Endothelial cell of umbilical vein (primary cell): ENCODE measurements at regions not wholly inside any gene's neighbourhood (a gene's known extent, or its start where the extent isn't known, plus 50 kb on each side); places are given as distances from the start of the nearest gene placed in this dataset.

Experiments used
- BruUV-seq: library from RNA; stranded (reverse); fragments of 400-500 nt; replicated peaks from 2 replicates; lab custom pipeline; 2021; lab: Mats Ljungman, UMichigan
- CTCF ChIA-PET: fragments of 300-600, 350-600 bp; sonication (Branson Sonifier 250); formaldehyde crosslinking; loops from one replicate; lab custom pipeline; 2021; ENCODE audit warnings: antibody characterized with exemption, inconsistent platforms; lab: Charles Lee
- POLR2A ChIA-PET: fragments of 300-600, 350-600 bp; sonication (Branson Sonifier 250); formaldehyde crosslinking; loops from one replicate; lab custom pipeline; 2021; ENCODE audit warnings: antibody characterized with exemption, inconsistent platforms; lab: Charles Lee
- DNase-seq: peaks from one replicate; pipeline ENCODE4 v3.0.0-alpha.2; 2011; ENCODE audit warnings: low read depth, low spot score
- FAIRE-seq: peaks from 2 replicates; lab custom pipeline; 2011; peaks lifted over from hg19 to GRCh38; lab: Jason Lieb, UNC
- H2AFZ ChIP-seq: 2 replicates; pipeline ENCODE4 v1.6.0; 2012; ENCODE audit warnings: low read depth, low read length, control low read depth, inconsistent platforms
- H3K27ac ChIP-seq: 2 replicates; pipeline ENCODE4 v1.5.1; 2011; ENCODE audit warnings: low read depth, mild to moderate bottlenecking, control low read depth, low read length, moderate library complexity; ENCODE audit not compliant: insufficient read depth
- H3K27me3 ChIP-seq, 2 experiments: 2 replicates each; pipeline versions ENCODE4 v1.6.0 to v1.6.1; 2011; ENCODE audit warnings: low read length in 2 of 2, mixed read lengths in 1 of 2; ENCODE audit not compliant: control insufficient read depth in 2 of 2, insufficient read depth in 2 of 2
- H3K36me3 ChIP-seq, 2 experiments: 2 replicates in 1 of 2; 3 replicates in 1 of 2; pipeline ENCODE4 v1.5.1; 2011; ENCODE audit warnings: low read length in 2 of 2, mild to moderate bottlenecking in 1 of 2, moderate library complexity in 1 of 2; ENCODE audit not compliant: control insufficient read depth in 2 of 2, insufficient read depth in 2 of 2; ENCODE audit errors: extremely low read depth in 1 of 2
- H3K4me1 ChIP-seq: 3 replicates; pipeline ENCODE4 v1.5.1; 2011; ENCODE audit warnings: mild to moderate bottlenecking, low read length; ENCODE audit not compliant: control insufficient read depth, insufficient read depth; ENCODE audit errors: extremely low read depth
- H3K4me2 ChIP-seq: 2 replicates; pipeline ENCODE4 v1.6.1; 2011; ENCODE audit warnings: low read length, control low read depth, mixed read lengths; ENCODE audit not compliant: insufficient read depth
- H3K4me3 ChIP-seq, 3 experiments: fragments of 200-600 bp in 1 of 3; sonication (generic), shearing (Covaris generic) in 1 of 3; replicated peaks in 1 of 3; 2 replicates each; pipeline ENCODE4 v1.5.1; 2011 to 2016; ENCODE audit warnings: control low read depth in 3 of 3, low read length in 3 of 3, mild to moderate bottlenecking in 2 of 3, inconsistent platforms in 1 of 3, low read depth in 1 of 3, moderate library complexity in 1 of 3; ENCODE audit not compliant: insufficient read depth in 1 of 3
- H3K79me2 ChIP-seq: 2 replicates; pipeline ENCODE4 v1.6.0; 2012; ENCODE audit warnings: low read length, inconsistent platforms; ENCODE audit not compliant: control insufficient read depth, insufficient read depth
- H3K9ac ChIP-seq: replicated peaks from 2 replicates; pipeline ENCODE3; 2011; ENCODE audit warnings: low read length, control low read depth; ENCODE audit not compliant: insufficient read depth; ENCODE audit errors: extremely low read depth
- H3K9me1 ChIP-seq: replicated peaks from 3 replicates; pipeline ENCODE4 v1.6.0; 2011; ENCODE audit warnings: mild to moderate bottlenecking, low read length; ENCODE audit not compliant: control insufficient read depth, insufficient read depth; ENCODE audit errors: extremely low read depth
- H3K9me3 ChIP-seq: replicated peaks from 2 replicates; pipeline ENCODE4 v1.5.1; 2012; ENCODE audit warnings: low read length, inconsistent platforms; ENCODE audit not compliant: control insufficient read depth, insufficient read depth
- H4K20me1 ChIP-seq: replicated peaks from 2 replicates; pipeline ENCODE3; 2011; ENCODE audit warnings: mild to moderate bottlenecking, low read length; ENCODE audit not compliant: control insufficient read depth, insufficient read depth; ENCODE audit errors: extremely low read depth
- CTCF ChIP-seq, 2 donors: IDR thresholded peaks; 1 replicate in 1 of 2; 2 replicates in 1 of 2; pipeline ENCODE4 v1.5.1; 2011; ENCODE audit warnings: low read length in 2 of 2, mild to moderate bottlenecking in 2 of 2, moderate library complexity in 2 of 2, control low read depth in 1 of 2, inconsistent platforms in 1 of 2, low read depth in 1 of 2; ENCODE audit not compliant: insufficient read depth in 1 of 2; ENCODE audit errors: extremely low read depth in 1 of 2
- EZH2 ChIP-seq: IDR thresholded peaks from 2 replicates; pipeline ENCODE4 v1.6.1; 2012; ENCODE audit warnings: borderline replicate concordance, low read depth, mild to moderate bottlenecking, moderate library complexity, low read length, inconsistent platforms; ENCODE audit not compliant: severe bottlenecking
- FOS ChIP-seq: IDR thresholded peaks from 2 replicates; pipeline ENCODE4 v1.6.1; 2011; ENCODE audit warnings: mild to moderate bottlenecking, low read length, moderate library complexity, borderline replicate concordance; ENCODE audit not compliant: insufficient read depth
- GATA2 ChIP-seq: IDR thresholded peaks from 2 replicates; pipeline ENCODE4 v1.7.0; 2011; ENCODE audit warnings: low read depth, mild to moderate bottlenecking, moderate library complexity, mixed read lengths, low read length; ENCODE audit not compliant: insufficient read length, insufficient read depth
- MAX ChIP-seq: IDR thresholded peaks from 2 replicates; pipeline ENCODE4 v1.6.1; 2011; ENCODE audit not compliant: insufficient read depth, insufficient read length
- MYC ChIP-seq: IDR thresholded peaks from one replicate; pipeline ENCODE4 v1.6.1; 2011; ENCODE audit warnings: mild to moderate bottlenecking, low read depth, low read length
- POLR2A ChIP-seq: IDR thresholded peaks from 2 replicates; pipeline ENCODE4 v1.6.1; 2012; ENCODE audit warnings: low read depth, mild to moderate bottlenecking, control low read depth, low read length
- POLR2AphosphoS5 ChIP-seq: IDR thresholded peaks from 2 replicates; pipeline ENCODE4 v1.6.1; 2012; ENCODE audit warnings: low read depth, mild to moderate bottlenecking, control low read depth, low read length, moderate library complexity; ENCODE audit not compliant: insufficient read depth
- dilution Hi-C: fragments of 300-500 bp; cut with MboI; formaldehyde crosslinking; loops from one replicate; pipeline ENCODE4 v1.15.0; 2019; ENCODE audit warnings: low sequenced_read_pairs; ENCODE audit not compliant: extremely low pct_ligation_motif_present
- intact Hi-C: fragments of 100-400 bp; cut with micrococcal nuclease; formaldehyde crosslinking; loops from one replicate; pipeline ENCODE4 v1.10.0; 2022

DNA sequence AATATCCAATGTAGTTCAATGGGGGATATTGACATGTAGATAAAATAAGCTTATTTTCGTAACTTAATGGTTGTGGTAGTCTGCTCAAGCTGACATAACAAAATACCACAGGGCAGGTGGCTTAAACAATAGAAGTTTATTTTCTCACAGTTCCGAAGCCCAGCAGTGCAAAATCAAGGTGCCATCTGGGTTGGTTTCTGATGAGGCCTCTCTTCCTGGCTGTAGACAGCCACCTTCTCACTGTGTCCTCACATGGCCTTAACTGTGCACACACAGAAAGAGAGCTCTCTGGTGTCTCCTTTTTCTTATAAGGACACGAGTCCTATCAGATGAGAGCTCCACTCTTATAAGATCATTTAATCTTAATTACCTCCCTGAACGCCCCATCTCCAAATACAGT is 64.8 kb upstream of the IPO9 start:
- intact Hi-C loops (no loop called here), dilution Hi-C loops (no loop called here)
- ChIA-PET CTCF (interaction anchor here (0.9 to 2.2 kb wide), 4 partner anchors 9 to 55 kb away, joined by 3 to 9 read pairs (median 4); no protein-coding TSS in a partner anchor), POLR2A (interaction anchor here (1.1 kb wide), 1 partner anchor 10 kb away, joined by 3 read pairs; no protein-coding TSS in a partner anchor)
- H3K4me1 ChIP-seq, result peaks cover 8% of the 10 kb centered on the region
- TF ChIP-seq MYC (no peak), FOS (no peak), POLR2AphosphoS5 (no peak), MAX (no peak), POLR2A (no peak), EZH2 (no peak), GATA2 (no peak)
- FAIRE-seq, result no peak
- no peaks in the 10 kb centered on the region for H3K9me1 ChIP-seq
- H3K27me3 ChIP-seq, result no peaks in the 10 kb centered on the region
- no peak overlapping the region for H3K4me2 ChIP-seq
- DNase-seq, result no peak
- BruUV-seq, result no TSS peak
- peaks cover 85% of the 10 kb centered on the region for H3K79me2 ChIP-seq
- no peak overlapping the region for H2AFZ ChIP-seq
- H3K9me3 ChIP-seq, result no peaks in the 10 kb centered on the region
- H3K36me3 ChIP-seq, result peaks cover 0 to 2% of the 10 kb centered on the region in 2 experiments
- no peak overlapping the region for H3K27ac ChIP-seq
- no peaks in the 10 kb centered on the region for H4K20me1 ChIP-seq
- H3K4me3 ChIP-seq, result no peak overlapping the region
- no peak overlapping the region for H3K9ac ChIP-seq

DNA sequence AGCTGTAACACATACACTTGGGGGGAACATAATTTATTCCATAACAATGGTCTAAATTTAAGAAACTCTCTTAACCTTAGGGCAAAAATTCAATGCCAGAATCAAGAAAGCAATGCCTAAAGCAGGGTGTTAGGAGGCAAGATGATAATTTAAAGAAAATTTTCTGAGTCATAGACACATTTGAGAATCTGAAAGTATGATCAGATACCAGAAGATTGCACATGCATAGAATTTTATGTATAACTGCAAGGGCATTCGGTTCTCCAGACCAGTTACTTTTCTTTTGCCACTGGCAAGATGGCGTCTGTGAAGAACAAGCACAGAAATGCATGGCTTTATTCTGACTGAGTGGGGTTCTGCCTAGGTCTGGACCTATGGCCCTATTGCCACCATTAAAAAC is 64.4 kb upstream of the IPO9 start:
- Histone ChIP-seq H3K79me2 (peaks cover 84% of the 10 kb centered on the region), H4K20me1 (no peaks in the 10 kb centered on the region), H3K4me3 (no peak overlapping the region), H3K9me3 (no peaks in the 10 kb centered on the region), H2AFZ (no peak overlapping the region), H3K9me1 (no peaks in the 10 kb centered on the region), H3K27me3 (no peaks in the 10 kb centered on the region), H3K4me1 (peaks cover 11% of the 10 kb centered on the region), H3K36me3 (peaks cover 0 to 2% of the 10 kb centered on the region in 2 experiments), H3K4me2 (no peak overlapping the region), H3K27ac (no peak overlapping the region), H3K9ac (no peak overlapping the region)
- DNase-seq (no peak), FAIRE-seq (no peak)
- no TSS peak for BruUV-seq
- intact Hi-C loops, result no loop called here
- ChIA-PET POLR2A (interaction anchor here (0.6 to 1.1 kb wide), 2 partner anchors 9 to 24 kb away, joined by 3 to 5 read pairs; no protein-coding TSS in a partner anchor), CTCF (interaction anchor here (1.3 to 1.8 kb wide), 3 partner anchors 9 to 55 kb away, joined by 4 to 9 read pairs (median 4); no protein-coding TSS in a partner anchor)
- dilution Hi-C loops, result no loop called here
- TF ChIP-seq MAX (no peak), CTCF (IDR thresholded peaks at IDR 0.05; ENCODE audit: extremely low read depth in 1 of 2, insufficient read depth in 1 of 2, low read depth in 1 of 2, low read length in 2 of 2) (no peak), EZH2 (no peak), POLR2AphosphoS5 (no peak)
